Fibroblast of the conjunctiva (primary cell): ENCODE measurements at regions not wholly inside any gene's neighbourhood (a gene's known extent, or its start where the extent isn't known, plus 50 kb on each side); places are given as distances from the start of the nearest gene placed in this dataset.

Experiments
- DNase-seq: peaks from one replicate; pipeline ENCODE4 v3.0.0-alpha.2; 2010; ENCODE audit warnings: low read depth

DNA sequence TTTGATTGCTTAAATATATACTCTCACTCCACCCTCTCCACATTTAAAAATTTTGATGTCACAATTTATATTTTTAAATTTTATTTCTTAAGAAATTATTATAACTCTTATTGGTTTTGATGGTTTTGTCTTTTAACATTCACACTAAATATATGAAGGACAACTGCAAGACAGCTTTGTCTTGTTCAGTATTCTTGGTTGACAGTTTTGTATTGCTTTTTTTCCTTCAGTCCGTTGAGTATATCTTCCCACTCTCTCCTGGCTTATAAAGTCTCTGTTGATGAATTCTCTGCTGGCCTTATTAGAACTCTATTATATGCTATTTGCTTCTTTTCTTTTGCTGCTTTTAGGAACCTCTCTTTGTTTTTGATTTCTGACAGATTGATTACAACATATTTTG is 392.2 kb downstream of the C6orf118 start:
- no peak for DNase-seq

DNA sequence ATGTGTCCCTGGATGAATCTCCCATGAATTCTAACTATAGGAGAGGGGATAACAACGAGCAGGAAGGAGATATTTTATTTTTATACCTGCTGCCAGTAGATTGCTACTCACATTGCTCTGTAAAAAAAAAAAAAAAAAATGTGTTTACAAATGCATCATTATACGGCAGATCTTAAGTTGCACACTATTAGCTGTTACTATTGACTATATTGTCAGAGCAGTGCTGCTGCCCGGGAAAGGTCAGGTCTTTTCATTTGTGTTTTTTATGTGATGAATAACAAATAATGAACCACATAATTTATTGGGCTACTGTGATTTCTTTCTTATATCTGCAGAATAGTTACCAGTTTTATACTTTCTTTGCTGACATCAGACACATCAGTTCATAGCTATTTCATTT is 393.3 kb downstream of the C6orf118 start:
- DNase-seq = no peak

DNA sequence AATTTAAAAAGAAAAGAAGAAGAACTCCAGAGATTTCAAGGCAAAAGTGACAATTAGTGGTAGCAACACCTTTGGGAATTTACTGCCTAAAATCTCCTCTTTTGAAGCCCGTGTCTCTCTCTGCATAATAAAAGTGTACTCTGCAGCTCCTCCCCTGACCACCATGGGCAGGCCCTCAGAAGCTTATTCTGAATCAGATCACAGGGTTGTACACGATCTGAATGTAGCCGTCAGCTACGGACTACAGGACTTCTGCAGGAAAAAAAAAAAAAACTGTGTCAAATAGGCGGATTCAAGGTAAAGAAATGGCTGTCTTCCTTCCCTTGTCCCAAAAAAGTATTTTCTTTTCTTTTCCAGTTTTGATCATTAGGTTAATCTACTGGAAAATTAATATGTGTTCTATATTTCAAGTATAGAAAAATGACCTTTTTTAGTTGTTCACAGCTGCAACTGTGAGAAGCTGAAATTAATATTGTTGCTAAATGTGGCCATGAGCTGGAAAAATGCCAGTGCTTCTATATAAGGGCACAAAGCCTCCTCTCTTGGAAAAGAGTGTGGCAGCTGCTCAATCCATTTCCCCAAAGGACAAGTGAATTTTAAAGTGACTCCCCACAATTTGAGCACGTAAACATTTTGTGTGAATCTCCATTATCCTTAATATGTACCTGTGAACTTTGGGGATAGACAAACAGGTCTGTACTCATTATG is 397.4 kb downstream of the C6orf118 start:
- no peak for DNase-seq

DNA sequence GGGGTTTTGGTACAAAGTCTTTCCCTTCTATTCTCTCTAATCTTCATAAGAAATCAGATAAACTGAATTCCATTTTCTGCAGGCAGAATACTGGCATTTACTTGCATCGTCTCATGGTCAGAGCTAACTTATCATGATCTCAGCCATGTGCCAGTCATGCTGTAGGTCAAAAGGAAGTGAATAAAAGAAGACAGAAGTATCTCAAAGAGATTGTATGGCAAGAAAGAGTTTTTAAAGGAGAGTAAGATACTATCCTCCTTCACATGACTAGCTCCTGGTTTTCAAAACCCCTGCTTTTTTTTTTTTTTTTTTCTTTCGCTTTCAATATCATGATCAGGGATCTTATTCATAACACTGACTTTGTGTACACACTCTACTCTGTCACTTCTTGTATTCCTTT is 398.3 kb downstream of the C6orf118 start:
- no peak for DNase-seq

DNA sequence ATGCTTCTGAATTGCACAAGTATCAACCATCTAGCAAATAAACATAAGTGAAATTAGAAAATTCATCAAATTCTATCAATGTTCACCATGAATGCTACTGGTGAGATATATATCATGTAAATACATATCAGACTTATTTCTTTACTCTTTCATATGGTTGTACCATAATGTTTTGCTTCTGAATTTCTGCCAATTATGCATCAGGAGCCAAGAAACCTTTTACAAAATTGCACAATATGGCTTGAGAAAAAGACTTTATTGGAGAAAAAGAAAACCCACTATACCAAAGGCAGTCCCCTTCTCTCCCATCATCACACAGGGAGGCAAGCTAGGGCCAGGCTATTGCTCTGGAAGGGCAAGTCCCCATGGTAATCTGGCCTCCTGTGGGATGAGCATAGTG is 402.6 kb downstream of the C6orf118 start:
- DNase-seq = no peak

DNA sequence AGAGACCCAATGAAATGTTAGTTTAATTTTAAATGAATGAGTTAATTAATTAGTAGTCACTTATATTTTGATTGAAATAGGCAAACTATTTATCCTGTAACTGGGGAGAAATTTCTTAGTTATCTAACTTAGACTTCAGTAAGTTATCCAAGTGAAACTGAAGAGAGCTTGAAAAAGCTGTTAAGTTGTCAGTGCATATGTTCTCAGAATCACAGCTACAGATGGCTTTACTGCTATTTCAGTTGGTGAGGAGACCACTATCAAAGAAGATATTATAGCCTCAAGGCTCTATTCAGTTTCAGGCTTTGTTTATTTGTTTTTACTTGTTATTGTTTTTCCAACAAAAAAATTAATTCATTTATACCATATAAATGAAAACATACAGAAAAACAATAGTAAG is 404.1 kb downstream of the C6orf118 start:
- DNase-seq = no peak

DNA sequence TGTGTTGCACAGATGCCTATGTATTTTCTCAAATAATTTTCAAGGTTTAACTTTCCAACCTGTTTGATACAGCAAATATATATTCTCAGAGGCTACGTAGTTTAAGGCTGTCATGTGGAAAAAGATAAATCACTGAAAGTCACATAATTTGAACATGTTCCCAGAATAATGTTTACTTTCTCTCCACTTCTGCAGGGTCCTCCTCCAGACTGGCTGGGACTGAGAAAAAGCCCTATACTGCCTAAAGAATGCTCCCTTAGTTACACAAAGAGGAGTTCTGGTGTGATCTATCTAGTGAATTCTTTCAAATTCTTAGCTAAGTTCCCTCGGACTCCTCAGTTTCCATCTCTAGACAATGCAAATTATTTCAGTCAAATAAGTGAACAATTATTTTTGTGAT is 411.0 kb downstream of the C6orf118 start:
- no peak for DNase-seq

DNA sequence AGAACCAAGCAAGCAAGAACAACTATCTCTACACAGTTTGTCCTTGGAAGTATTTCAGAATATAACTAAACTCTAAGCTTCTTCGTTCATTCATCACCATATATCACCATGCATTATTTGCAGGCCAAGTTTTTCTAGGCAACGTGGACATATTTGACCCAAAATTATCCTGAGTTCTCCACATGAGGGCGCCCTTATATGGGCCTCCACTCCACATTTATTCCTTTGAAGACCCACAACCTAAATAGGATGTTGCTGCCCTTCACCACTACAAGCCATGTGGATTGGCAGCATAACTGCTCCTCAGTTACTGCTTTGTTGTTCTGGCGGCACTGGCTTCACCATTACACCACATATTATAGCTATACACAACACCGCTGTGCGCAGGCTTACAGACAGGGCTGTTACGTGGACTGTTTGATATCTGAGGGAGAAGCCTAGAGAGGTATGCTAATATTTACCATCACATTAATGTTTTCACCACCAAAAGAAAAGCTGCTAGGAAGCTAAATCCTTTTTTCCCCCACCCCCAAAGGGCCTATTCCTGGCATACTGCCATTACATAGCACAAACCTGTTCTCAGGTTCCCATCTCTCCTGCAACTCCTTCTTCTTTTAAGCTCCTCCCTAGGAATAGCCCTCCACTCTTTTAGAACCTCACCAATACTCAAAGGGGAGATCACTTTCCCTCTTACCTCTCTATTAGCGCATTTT is 411.7 kb downstream of the C6orf118 start:
- DNase-seq = no peak

DNA sequence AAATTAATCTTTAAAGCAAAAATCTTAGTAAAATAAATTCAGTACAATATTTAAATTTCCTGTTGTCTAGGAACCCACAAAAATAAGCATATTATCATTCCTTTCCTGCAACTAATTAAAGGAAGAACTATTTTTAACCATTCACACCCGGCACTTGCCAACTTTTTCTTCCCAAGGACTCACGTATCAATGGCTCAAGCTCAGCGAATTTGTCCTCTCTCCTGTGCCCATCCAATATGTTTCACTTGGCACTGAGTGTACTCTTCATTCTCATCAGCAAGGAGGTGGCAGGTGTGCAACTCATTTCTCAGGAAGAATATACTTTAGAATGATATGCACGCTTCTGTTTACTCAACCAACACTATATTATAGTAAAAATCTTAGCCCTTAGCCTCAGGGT is 419.4 kb downstream of the C6orf118 start:
- DNase-seq = no peak

DNA sequence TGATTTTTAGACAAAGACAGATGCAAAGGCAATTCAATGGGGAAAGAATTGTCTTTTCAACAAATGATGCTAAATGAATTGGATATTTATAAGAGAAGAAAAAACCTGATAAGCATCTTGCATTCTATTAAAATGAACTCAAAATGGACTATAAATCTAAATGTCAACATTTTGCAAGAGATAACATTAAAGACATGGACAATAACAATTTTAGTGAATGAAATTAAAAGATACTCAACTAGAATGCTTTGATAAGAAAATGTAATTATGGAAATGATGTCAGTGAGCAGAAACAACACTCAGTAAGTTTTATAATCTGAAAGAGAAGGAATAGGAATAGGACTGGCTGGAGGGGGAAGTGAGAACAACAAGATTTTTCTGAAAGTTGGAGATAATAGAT is 421.7 kb downstream of the C6orf118 start:
- DNase-seq = no peak

DNA sequence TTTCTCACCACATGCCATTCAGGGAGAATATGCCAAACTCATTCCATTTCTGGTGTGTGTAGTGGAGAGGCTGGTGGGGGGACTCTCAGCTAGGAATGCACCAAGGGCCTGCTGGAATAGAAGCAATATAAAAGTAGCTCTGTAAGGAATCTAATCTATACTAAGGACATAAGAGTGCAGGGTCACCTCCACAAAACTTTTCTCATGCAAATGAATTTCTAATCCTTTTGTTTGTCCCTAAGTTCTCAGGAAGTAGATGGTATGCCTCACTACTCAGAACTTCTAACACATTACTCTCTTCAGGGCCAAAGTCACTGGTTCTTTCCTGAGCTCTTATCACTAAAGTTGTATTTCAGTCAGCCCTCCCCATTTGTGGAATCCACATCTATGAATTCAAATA is 427.2 kb downstream of the C6orf118 start:
- DNase-seq = no peak

DNA sequence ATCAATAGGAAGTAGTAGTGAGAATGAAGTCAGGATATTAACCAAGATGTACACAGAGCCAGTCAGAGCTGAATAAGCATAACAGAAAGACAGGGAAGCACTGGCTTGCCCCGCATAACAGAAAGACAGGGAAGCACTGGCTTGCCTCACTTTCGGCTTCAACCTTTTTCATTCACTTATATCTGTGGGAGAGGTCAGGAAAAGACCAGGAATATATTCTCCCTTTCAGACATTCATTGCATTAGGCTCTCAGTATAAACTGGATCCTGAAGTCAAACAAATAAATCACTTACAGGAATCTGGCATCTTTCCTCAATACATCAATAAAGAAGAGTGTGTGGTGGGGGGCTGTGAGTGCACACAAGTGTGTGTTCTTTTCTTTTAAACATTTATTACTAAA is 437.6 kb downstream of the C6orf118 start:
- no peak for DNase-seq

DNA sequence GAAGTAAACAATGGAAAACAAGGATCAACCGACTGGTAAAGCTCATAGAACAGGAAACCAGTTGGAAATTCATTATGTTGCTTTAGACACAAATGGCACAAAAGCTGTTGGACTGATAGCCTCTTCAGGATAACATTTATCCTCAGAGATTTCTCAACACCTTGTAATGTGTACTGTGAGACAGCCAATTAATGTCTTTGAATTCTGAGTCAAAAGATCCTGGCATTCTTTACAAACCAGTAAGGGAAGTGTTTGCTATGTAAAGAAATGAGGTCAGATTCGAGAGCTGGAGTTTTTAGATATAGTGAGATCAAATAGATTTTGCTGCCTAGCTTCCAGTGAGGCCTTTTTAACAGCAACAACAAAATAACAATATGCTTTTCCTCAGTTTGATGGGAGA is 439.2 kb downstream of the C6orf118 start:
- no peak for DNase-seq

DNA sequence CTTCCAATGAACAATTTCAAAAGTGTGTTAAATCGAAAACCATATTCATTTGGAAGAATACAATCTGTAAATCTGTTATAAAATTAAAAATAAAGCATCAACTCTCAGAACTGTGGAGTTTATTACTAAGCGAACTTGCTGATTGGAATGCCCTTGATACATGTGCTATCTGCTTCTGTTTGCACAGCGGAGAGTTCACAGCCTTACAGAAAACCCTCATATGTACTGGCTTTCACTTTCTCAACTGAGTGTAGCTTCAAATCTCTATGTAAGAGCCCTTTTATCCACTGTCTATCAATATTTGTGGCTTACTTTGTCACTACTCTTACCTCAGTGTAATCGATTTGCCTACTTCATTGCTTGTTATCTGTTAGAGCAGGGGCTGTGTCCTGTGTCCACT is 447.4 kb downstream of the C6orf118 start:
- no peak for DNase-seq

DNA sequence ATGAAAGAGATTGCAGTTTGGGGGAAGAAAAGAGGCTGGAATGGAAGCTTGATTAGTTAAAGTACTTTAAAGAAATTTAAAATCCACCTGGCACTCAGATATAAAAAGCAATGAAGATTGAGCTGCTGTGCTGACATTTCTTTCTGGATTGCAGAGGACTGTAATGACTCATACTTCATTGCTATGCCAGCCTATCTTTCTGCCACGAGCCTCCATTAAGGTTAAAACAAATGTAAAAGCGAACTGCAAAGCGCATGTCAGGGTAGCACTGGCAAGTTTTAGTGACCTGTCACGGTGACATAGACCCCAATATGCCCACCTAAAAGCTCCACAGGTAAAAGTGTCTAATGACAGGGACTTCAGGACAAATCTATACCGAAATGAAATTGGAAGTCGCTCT is 449.6 kb downstream of the C6orf118 start:
- no peak for DNase-seq

DNA sequence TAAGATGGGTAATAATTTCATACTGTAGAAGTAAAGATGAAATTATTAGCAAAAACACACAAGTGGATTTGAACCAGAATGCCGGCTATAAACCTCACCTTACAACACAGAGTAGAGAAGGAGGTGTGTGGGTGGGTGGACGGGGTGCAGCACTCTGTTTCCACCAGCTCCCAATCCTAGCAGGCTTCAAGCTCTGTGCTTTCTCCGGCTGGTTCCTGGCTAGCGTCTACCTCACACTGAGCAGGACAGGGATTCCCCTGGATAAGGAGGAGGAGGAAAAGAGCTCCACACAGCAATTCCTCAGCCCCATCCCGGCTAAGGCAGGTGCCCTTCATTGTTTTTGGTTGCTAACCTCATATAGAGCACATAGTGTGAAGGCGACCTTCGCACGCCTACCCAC is 453.3 kb downstream of the C6orf118 start:
- no peak for DNase-seq

DNA sequence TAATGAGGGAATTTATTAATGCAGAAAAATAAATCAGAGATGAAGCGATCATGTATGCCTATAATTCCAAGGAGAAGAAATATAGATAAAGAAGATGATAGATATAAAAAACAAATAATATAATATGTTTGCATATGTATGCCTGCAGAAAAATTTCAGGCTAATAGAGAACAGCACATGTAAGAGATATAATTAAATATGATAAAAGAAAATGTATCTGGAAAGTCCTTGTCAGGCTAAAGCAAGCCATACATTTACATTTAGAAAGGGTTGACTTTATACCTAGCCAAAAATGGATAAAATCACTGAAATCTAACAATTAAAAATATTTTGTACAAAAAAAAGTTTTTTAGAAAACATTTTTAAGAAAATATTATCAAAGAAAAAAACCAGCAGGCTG is 454.1 kb downstream of the C6orf118 start:
- DNase-seq = no peak

DNA sequence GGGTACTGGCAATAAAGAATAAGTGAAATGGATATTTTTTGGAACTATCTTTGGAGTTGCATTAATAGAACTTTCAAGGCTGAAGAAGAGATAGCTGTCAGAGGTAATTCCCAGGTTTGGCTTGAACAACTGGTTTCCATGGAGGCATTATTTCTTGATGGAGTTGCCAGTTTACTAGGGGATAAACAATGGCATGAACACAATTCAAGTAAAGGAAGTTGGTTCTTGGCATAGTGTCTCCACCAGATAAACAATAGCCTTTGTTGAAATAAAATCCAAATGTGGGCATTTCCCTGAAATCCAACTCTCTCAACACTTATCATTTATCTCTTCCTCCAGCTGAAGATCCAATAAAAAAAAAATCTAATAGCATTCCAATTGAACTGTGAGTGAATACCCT is 454.9 kb downstream of the C6orf118 start:
- DNase-seq = no peak

DNA sequence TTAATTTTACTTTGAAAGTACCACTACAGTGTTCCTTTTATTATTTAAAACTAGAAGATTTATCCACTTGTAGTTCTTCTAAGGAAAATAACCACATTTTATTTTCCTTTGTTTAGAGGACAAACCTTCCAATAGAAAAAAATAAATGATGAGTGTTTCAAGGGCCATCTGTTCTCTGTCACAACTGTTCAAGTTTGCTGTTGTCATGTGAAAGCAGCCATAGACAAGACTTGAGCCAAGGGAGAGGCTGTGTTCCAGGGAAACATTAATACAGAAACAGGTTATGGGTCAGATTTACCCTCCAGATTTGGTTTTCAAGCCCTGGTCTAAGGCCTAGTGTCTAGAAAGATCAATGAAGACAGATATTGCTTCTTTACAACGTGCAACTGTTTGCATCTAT is 463.6 kb downstream of the C6orf118 start:
- DNase-seq = no peak

DNA sequence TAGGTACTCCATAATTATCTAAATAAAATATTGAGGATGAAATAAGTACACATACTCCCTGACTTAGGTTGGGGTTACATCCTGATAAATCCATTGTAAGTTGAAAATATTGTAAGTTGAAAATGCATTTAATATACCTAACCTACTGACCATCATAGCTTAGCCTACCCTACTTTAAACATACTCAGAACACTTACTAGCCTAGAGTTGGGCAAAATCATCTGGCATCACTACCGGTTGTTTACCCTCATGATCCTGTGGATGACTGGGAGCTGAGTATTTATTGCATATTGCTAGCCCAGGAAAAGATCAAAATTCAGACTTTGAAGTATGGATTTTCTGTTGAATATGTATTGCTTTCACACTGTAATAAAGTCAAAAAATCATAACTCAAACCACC is 467.3 kb downstream of the C6orf118 start:
- no peak for DNase-seq

DNA sequence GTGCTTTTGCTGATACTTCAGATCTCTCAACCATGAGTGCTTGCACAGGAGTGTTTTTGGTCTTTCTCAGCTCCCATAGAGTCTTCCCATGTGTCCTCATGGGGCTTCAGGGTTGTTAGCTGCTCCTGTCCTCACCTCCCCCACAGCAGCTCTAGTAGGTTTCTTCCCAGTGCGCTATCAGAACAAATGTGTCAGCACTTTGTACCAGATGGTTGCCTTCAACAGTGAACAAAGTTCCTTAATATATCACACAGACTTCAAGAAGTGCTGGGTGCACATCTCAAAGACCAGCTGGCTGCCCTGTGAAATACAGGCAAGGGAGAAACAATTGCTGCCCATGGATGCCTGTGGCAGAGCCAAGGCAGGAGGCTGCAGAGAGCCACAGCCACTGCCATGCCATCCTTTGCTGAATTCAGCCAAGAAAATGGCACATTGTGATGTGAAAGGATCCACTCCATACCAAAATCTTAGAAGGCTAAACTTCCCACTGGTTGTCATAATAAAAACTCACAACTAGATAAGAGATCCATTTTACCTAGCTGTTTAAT is 471.3 kb downstream of the C6orf118 start:
- no peak for DNase-seq

DNA sequence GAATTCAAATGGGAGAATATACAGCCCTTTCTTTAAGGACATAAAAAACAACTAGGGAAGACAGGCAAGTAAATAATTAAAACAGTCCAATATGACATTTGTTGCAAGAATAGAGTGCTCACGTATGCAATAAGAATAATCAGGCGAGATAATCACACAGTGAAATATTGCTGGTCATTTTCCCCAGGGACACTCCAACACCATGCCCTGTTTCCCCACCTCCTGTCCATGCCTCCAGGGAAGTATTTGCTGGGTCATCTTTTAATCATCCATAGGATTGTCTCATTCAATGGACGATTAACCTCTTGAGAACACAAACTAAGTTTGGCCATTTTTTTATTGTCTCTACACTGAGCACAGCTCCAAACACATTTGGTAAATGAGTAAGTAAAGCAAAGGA is 472.9 kb downstream of the C6orf118 start:
- DNase-seq = no peak

DNA sequence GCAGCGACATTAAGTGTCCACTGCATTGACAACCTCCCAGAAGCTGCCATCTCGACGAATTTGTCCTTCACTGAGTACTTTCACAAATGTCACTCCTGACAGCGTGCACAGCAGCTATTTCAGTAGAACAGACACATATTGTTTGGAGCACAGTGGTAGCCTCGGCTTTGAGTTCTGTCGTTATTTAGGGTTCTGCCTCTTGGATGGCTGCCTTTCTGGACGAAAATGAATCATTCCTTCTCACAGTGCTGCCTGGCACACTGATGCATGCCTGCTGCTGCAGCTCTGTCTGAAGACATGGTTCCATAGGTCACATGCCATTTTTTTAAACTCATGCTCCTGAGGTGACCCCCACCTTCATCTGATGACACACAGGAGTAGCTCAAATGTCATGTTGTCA is 477.0 kb downstream of the C6orf118 start:
- no peak for DNase-seq

DNA sequence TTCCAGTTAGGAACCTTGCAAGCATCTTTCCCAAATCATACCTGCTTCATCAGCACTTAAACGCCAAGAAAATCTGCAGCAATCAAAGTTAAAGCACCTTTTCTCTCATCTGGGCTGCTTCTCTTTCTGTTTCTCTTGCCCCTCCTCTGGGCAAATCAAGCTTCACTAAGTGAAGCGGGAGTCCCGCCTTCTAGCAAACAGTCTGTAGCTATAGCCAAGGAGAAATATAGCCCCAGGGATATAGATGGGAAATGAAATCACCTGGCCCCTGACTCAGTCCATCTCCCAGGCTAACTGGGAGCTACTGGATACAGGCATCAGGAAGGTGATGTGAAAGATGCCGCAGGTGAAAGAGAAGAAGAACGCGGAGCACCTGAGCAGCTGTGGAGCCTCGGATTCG is 481.9 kb downstream of the C6orf118 start:
- no peak for DNase-seq
